ENCODE measurements at regions not wholly inside any gene's neighbourhood (a gene's known extent, or its start where the extent isn't known, plus 50 kb on each side); places are given as distances from the start of the nearest gene placed in this dataset.

DNA sequence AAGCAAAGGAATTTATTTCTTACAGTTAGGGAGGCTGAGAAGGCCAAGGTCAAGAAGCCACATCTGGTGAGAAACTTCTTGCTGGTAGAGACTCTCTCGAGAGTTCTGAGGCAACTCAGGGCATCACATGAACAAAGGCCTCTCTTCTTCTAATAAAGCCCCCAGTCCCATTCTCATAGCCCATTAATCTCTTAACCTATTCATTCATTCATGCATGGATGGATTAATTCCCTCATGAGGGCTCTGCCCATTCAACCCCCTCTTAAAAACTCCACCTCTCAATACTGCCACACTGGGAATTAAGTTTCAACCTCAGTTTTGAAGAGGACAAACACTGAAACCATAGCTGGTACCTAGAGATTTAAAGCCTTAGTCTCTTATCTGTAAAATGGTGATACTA, 217.9 kb upstream of the SPTLC3 start:
- TF ChIP-seq POLR2A (IDR thresholded peaks at IDR 0.05): no peak
- TF ChIP-seq, protein P1, sequence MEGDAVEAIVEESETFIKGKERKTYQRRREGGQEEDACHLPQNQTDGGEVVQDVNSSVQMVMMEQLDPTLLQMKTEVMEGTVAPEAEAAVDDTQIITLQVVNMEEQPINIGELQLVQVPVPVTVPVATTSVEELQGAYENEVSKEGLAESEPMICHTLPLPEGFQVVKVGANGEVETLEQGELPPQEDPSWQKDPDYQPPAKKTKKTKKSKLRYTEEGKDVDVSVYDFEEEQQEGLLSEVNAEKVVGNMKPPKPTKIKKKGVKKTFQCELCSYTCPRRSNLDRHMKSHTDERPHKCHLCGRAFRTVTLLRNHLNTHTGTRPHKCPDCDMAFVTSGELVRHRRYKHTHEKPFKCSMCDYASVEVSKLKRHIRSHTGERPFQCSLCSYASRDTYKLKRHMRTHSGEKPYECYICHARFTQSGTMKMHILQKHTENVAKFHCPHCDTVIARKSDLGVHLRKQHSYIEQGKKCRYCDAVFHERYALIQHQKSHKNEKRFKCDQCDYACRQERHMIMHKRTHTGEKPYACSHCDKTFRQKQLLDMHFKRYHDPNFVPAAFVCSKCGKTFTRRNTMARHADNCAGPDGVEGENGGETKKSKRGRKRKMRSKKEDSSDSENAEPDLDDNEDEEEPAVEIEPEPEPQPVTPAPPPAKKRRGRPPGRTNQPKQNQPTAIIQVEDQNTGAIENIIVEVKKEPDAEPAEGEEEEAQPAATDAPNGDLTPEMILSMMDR (IDR thresholded peaks at IDR 0.05): no peak
- TF ChIP-seq POLR2AphosphoS5 (IDR thresholded peaks at IDR 0.05; ENCODE audit: insufficient read depth in 1 of 2, low read depth in 1 of 2): no peak

Data from vagina (tissue), 2 donors.